ENCODE measurements at regions not wholly inside any gene's neighbourhood (a gene's known extent, or its start where the extent isn't known, plus 50 kb on each side); places are given as distances from the start of the nearest gene placed in this dataset.

GRCh38 chr3:74850381-74850780, 235.9 kb upstream of the CNTN3 start:
- Histone ChIP-seq H3K9me3 (ENCODE audit: control insufficient read depth in 4 of 4, low read length in 3 of 4) (no peaks in the 10 kb centered on the region), H3K27me3 (ENCODE audit: control insufficient read depth in 4 of 4, insufficient read depth in 4 of 4, low read length in 3 of 4) (no peaks in the 10 kb centered on the region), H3K36me3 (ENCODE audit: control insufficient read depth in 4 of 4, insufficient read depth in 3 of 4, low read depth in 1 of 4, low read length in 3 of 4) (no peaks in the 10 kb centered on the region), H3K9ac (ENCODE audit: low read depth in 1 of 2, low read length in 2 of 2) (no peak overlapping the region), H3K4me1 (ENCODE audit: control insufficient read depth in 4 of 4, insufficient read depth in 4 of 4, low read length in 3 of 4) (no peaks in the 10 kb centered on the region), H3K27ac (ENCODE audit: low read depth in 1 of 2, low read length in 2 of 2) (no peak overlapping the region), H3K4me3 (ENCODE audit: low read depth in 1 of 3, low read length in 3 of 3) (no peak overlapping the region)
- TF ChIP-seq EGR1 (IDR thresholded peaks at IDR 0.05; ENCODE audit: low read depth in 2 of 2) (no peak), HNF4G (IDR thresholded peaks at IDR 0.05) (no peak), NR2F2 (IDR thresholded peaks at IDR 0.05) (no peak), SP1 (IDR thresholded peaks at IDR 0.05) (no peak), YY1 (IDR thresholded peaks at IDR 0.05) (no peak), GABPA (IDR thresholded peaks at IDR 0.05 in 1 of 2, conservative IDR thresholded peaks at IDR 0.05 in 1 of 2) (no peak), RAD21 (IDR thresholded peaks at IDR 0.05) (no peak), FOXA2 (IDR thresholded peaks at IDR 0.05) (no peak), TAF1 (conservative IDR thresholded peaks at IDR 0.05) (no peak), RXRA (IDR thresholded peaks at IDR 0.05) (no peak), HNF4A (conservative IDR thresholded peaks at IDR 0.05) (no peak), FOXA1 (IDR thresholded peaks at IDR 0.05) (no peak), JUND (IDR thresholded peaks at IDR 0.05) (no peak), REST (IDR thresholded peaks at IDR 0.05) (no peak)
- TF ChIP-seq, protein P1, sequence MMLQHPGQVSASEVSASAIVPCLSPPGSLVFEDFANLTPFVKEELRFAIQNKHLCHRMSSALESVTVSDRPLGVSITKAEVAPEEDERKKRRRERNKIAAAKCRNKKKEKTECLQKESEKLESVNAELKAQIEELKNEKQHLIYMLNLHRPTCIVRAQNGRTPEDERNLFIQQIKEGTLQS (IDR thresholded peaks at IDR 0.05) = no peak
- TF ChIP-seq, protein P2, sequence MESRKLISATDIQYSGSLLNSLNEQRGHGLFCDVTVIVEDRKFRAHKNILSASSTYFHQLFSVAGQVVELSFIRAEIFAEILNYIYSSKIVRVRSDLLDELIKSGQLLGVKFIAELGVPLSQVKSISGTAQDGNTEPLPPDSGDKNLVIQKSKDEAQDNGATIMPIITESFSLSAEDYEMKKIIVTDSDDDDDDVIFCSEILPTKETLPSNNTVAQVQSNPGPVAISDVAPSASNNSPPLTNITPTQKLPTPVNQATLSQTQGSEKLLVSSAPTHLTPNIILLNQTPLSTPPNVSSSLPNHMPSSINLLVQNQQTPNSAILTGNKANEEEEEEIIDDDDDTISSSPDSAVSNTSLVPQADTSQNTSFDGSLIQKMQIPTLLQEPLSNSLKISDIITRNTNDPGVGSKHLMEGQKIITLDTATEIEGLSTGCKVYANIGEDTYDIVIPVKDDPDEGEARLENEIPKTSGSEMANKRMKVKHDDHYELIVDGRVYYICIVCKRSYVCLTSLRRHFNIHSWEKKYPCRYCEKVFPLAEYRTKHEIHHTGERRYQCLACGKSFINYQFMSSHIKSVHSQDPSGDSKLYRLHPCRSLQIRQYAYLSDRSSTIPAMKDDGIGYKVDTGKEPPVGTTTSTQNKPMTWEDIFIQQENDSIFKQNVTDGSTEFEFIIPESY (IDR thresholded peaks at IDR 0.05) = no peak
- TF ChIP-seq, protein P3, sequence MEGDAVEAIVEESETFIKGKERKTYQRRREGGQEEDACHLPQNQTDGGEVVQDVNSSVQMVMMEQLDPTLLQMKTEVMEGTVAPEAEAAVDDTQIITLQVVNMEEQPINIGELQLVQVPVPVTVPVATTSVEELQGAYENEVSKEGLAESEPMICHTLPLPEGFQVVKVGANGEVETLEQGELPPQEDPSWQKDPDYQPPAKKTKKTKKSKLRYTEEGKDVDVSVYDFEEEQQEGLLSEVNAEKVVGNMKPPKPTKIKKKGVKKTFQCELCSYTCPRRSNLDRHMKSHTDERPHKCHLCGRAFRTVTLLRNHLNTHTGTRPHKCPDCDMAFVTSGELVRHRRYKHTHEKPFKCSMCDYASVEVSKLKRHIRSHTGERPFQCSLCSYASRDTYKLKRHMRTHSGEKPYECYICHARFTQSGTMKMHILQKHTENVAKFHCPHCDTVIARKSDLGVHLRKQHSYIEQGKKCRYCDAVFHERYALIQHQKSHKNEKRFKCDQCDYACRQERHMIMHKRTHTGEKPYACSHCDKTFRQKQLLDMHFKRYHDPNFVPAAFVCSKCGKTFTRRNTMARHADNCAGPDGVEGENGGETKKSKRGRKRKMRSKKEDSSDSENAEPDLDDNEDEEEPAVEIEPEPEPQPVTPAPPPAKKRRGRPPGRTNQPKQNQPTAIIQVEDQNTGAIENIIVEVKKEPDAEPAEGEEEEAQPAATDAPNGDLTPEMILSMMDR (IDR thresholded peaks at IDR 0.05; ENCODE audit: low read depth, low read length, missing input control) = no peak
- TF ChIP-seq, protein P4, sequence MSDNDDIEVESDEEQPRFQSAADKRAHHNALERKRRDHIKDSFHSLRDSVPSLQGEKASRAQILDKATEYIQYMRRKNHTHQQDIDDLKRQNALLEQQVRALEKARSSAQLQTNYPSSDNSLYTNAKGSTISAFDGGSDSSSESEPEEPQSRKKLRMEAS (IDR thresholded peaks at IDR 0.05) = no peak
- no peak for DNase-seq (ENCODE audit: low spot score)
- WGBS = 63% methylated on average over 3 of the region's 3 CpGs

Measured in liver (tissue), 8 donors.